ENCODE measurements at regions not wholly inside any gene's neighbourhood (a gene's known extent, or its start where the extent isn't known, plus 50 kb on each side); places are given as distances from the start of the nearest gene placed in this dataset.

GRCh38 chr18:28771849-28772248 lies 594.9 kb upstream of the CDH2 start:
- peaks cover 6% of the 10 kb centered on the region for H3K4me1 Mint-ChIP-seq (ENCODE audit: insufficient read depth, unreplicated experiment)
- ChIA-PET POLR2A (interaction anchor here (0.7 kb wide), 1 partner anchor 11 kb away, joined by 4 read pairs; no protein-coding TSS in a partner anchor), CTCF (no interaction called here)
- H3K27me3 Mint-ChIP-seq (ENCODE audit: insufficient read depth, unreplicated experiment) = no peaks in the 10 kb centered on the region
- no TSS peak for BruUV-seq (replicated peaks)
- no peaks in the 10 kb centered on the region for H3K9me3 Mint-ChIP-seq (ENCODE audit: unreplicated experiment)
- DNase-seq (ENCODE audit: unreplicated experiment) = no peak
- no peak overlapping the region for H3K4me3 Mint-ChIP-seq (ENCODE audit: unreplicated experiment)
- no peak for TF ChIP-seq CTCF (IDR thresholded peaks at IDR 0.05; ENCODE audit: unreplicated experiment)
- intact Hi-C loops (cut with micrococcal nuclease) = no loop called here
- H3K27ac Mint-ChIP-seq (ENCODE audit: low read depth, unreplicated experiment) = no peak overlapping the region
- H3K36me3 Mint-ChIP-seq (ENCODE audit: insufficient read depth, unreplicated experiment) = no peaks in the 10 kb centered on the region

- Mint-ChIP-seq H3K27ac (ENCODE audit: low read depth, unreplicated experiment) (peak overlapping the region; percentile 29), H3K9me3 (ENCODE audit: unreplicated experiment) (no peaks in the 10 kb centered on the region), H3K36me3 (ENCODE audit: insufficient read depth, unreplicated experiment) (no peaks in the 10 kb centered on the region), H3K4me3 (ENCODE audit: unreplicated experiment) (no peak overlapping the region), H3K4me1 (ENCODE audit: insufficient read depth, unreplicated experiment) (peaks cover 6% of the 10 kb centered on the region), H3K27me3 (ENCODE audit: insufficient read depth, unreplicated experiment) (no peaks in the 10 kb centered on the region)
- CTCF ChIA-PET = interaction anchor here (0.6 kb wide), 1 partner anchor 751 kb away, joined by 3 read pairs; no protein-coding TSS in a partner anchor
- no peak for DNase-seq (ENCODE audit: unreplicated experiment)
- POLR2A ChIA-PET = no interaction called here
- no peak for TF ChIP-seq CTCF (IDR thresholded peaks at IDR 0.05; ENCODE audit: unreplicated experiment)
- intact Hi-C loops (cut with micrococcal nuclease) = no loop called here
- BruUV-seq (replicated peaks) = no TSS peak
These were observed 592.1 kb upstream of the CDH2 start for GRCh38 chr18:28768791-28769768.

- peak; percentile 44 for DNase-seq (ENCODE audit: unreplicated experiment)
- H3K4me1 Mint-ChIP-seq (ENCODE audit: insufficient read depth, unreplicated experiment) = peaks cover 6% of the 10 kb centered on the region
- H3K36me3 Mint-ChIP-seq (ENCODE audit: insufficient read depth, unreplicated experiment) = no peaks in the 10 kb centered on the region
- POLR2A ChIA-PET = interaction anchor here (0.7 to 1.6 kb wide), 3 partner anchors 24 to 484 kb away, joined by 3 to 6 read pairs (median 3); no protein-coding TSS in a partner anchor
- H3K27me3 Mint-ChIP-seq (ENCODE audit: insufficient read depth, unreplicated experiment) = no peaks in the 10 kb centered on the region
- no TSS peak for BruUV-seq (replicated peaks)
- peak overlapping the region; percentile 29 for H3K27ac Mint-ChIP-seq (ENCODE audit: low read depth, unreplicated experiment)
- H3K9me3 Mint-ChIP-seq (ENCODE audit: unreplicated experiment) = no peaks in the 10 kb centered on the region
- no peak overlapping the region for H3K4me3 Mint-ChIP-seq (ENCODE audit: unreplicated experiment)
- CTCF ChIA-PET = interaction anchor here (0.6 kb wide), 2 partner anchors 213 to 752 kb away, joined by 3 read pairs; no protein-coding TSS in a partner anchor
- intact Hi-C loops (cut with micrococcal nuclease) = no loop called here
- no peak for TF ChIP-seq CTCF (IDR thresholded peaks at IDR 0.05; ENCODE audit: unreplicated experiment)
These were observed 590.8 kb upstream of the CDH2 start for GRCh38 chr18:28767727-28768211.

GRCh38 chr18:28767201-28767600 lies 590.3 kb upstream of the CDH2 start:
- no peaks in the 10 kb centered on the region for H3K27me3 Mint-ChIP-seq (ENCODE audit: insufficient read depth, unreplicated experiment)
- ChIA-PET CTCF (interaction anchor here (0.9 kb wide), 1 partner anchor 85 kb away, joined by 3 read pairs; no protein-coding TSS in a partner anchor), POLR2A (interaction anchor here (0.6 to 1.6 kb wide), 4 partner anchors 25 to 792 kb away, joined by 3 to 6 read pairs (median 3); no protein-coding TSS in a partner anchor)
- DNase-seq (ENCODE audit: unreplicated experiment) = no peak
- no peak for TF ChIP-seq CTCF (IDR thresholded peaks at IDR 0.05; ENCODE audit: unreplicated experiment)
- no peaks in the 10 kb centered on the region for H3K36me3 Mint-ChIP-seq (ENCODE audit: insufficient read depth, unreplicated experiment)
- H3K4me3 Mint-ChIP-seq (ENCODE audit: unreplicated experiment) = no peak overlapping the region
- no TSS peak for BruUV-seq (replicated peaks)
- H3K4me1 Mint-ChIP-seq (ENCODE audit: insufficient read depth, unreplicated experiment) = peaks cover 6% of the 10 kb centered on the region
- H3K9me3 Mint-ChIP-seq (ENCODE audit: unreplicated experiment) = no peaks in the 10 kb centered on the region
- no peak overlapping the region for H3K27ac Mint-ChIP-seq (ENCODE audit: low read depth, unreplicated experiment)
- intact Hi-C loops (cut with micrococcal nuclease) = no loop called here

All from MCF 10A (cell line).